NCI-H2107 treated with DMSO at 0.1 percent for 48 hours (cell line): ENCODE measurements at regions not wholly inside any gene's neighbourhood (a gene's known extent, or its start where the extent isn't known, plus 50 kb on each side); places are given as distances from the start of the nearest gene placed in this dataset.
"Not testable (repeated sequence)": the region's sequence is repeated elsewhere in the genome, so short reads cannot be mapped to it uniquely, and the experiment has no call there.

ENCODE experiments used
- DNase-seq: peaks from one replicate; lab custom pipeline; 2025; ENCODE audit not compliant: unreplicated experiment; lab: John Stamatoyannopoulos, UW

- DNase-seq, result no peak
These were observed 381.0 kb upstream of the NRP1 start for GRCh38 chr10:33715303-33715975.

- no peak for DNase-seq
These were observed 378.4 kb upstream of the NRP1 start for GRCh38 chr10:33712825-33713224.

- no peak for DNase-seq
These were observed 375.5 kb upstream of the NRP1 start for GRCh38 chr10:33710006-33710405.

GRCh38 chr10:33709008-33709753 is 374.7 kb upstream of the NRP1 start:
- no peak for DNase-seq

- no peak for DNase-seq
These were observed 374.1 kb upstream of the NRP1 start for GRCh38 chr10:33708561-33708960.

GRCh38 chr10:33706746-33707145 is 372.3 kb upstream of the NRP1 start:
- DNase-seq, result no peak

GRCh38 chr10:33706191-33706590 is 371.7 kb upstream of the NRP1 start:
- no peak for DNase-seq

GRCh38 chr10:33704214-33704830 is 369.9 kb upstream of the NRP1 start:
- DNase-seq, result no peak

- no peak for DNase-seq
These were observed 369.2 kb upstream of the NRP1 start for GRCh38 chr10:33703501-33704213.

GRCh38 chr10:33698033-33698432 is 363.6 kb upstream of the NRP1 start:
- no peak for DNase-seq

- DNase-seq, result no peak
These were observed 362.5 kb upstream of the NRP1 start for GRCh38 chr10:33697016-33697415.

- no peak for DNase-seq
These were observed 361.1 kb upstream of the NRP1 start for GRCh38 chr10:33695536-33695935.

- not testable (repeated sequence) for DNase-seq
These were observed 356.1 kb upstream of the NRP1 start for GRCh38 chr10:33690536-33690935.

GRCh38 chr10:33688506-33688905 is 354.0 kb upstream of the NRP1 start:
- no peak for DNase-seq

- DNase-seq, result no peak
These were observed 349.7 kb upstream of the NRP1 start for GRCh38 chr10:33684211-33684611.

- DNase-seq, result no peak
These were observed 347.1 kb upstream of the NRP1 start for GRCh38 chr10:33681595-33681994.

GRCh38 chr10:33680036-33680435 is 345.6 kb upstream of the NRP1 start:
- DNase-seq, result peak; percentile 25

- no peak for DNase-seq
These were observed 342.3 kb upstream of the NRP1 start for GRCh38 chr10:33676606-33677339.

GRCh38 chr10:33674986-33675599 is 340.6 kb upstream of the NRP1 start:
- DNase-seq, result no peak

GRCh38 chr10:33674491-33674890 is 340.0 kb upstream of the NRP1 start:
- DNase-seq, result no peak
